Natural killer cell (primary cell): ENCODE measurements at regions not wholly inside any gene's neighbourhood (a gene's known extent, or its start where the extent isn't known, plus 50 kb on each side); places are given as distances from the start of the nearest gene placed in this dataset.
A peak's percentile ranks its signal among the peaks of the same experiment; 100 is the strongest.

Source experiments
- ATAC-seq, 3 donors: fragments of 150-1000 bp in 2 of 3; fragments of 200-7000 bp in 1 of 3; cut with Tn5 transposase; 1 replicate in 1 of 3; 2 replicates in 2 of 3; pipeline ENCODE4 v1.10.0; 2021; ENCODE audit warnings: mild to moderate bottlenecking in 2 of 3, moderate library complexity in 2 of 3
- DNase-seq, 2 donors: peaks; one replicate each; pipeline versions ENCODE4 v3.0.0 to v3.0.0-alpha.2; 2013 to 2021; ENCODE audit warnings: mixed read lengths in 1 of 2
- H3K27ac ChIP-seq: one replicate; pipeline ENCODE4 v1.5.1; 2013; ENCODE audit warnings: mild to moderate bottlenecking, low read length
- H3K27me3 ChIP-seq: one replicate; pipeline ENCODE4 v1.6.1; 2013; ENCODE audit warnings: low read length; ENCODE audit not compliant: control insufficient read depth, insufficient read depth
- H3K36me3 ChIP-seq: one replicate; pipeline ENCODE4 v1.6.1; 2013; ENCODE audit warnings: low read length; ENCODE audit not compliant: control insufficient read depth, insufficient read depth
- H3K4me1 ChIP-seq: one replicate; pipeline ENCODE4 v1.6.1; 2013; ENCODE audit warnings: low read length; ENCODE audit not compliant: control insufficient read depth, insufficient read depth
- H3K4me3 ChIP-seq: one replicate; pipeline ENCODE4 v1.5.1; 2013; ENCODE audit warnings: low read length
- H3K9me3 ChIP-seq: one replicate; pipeline ENCODE4 v1.6.1; 2013; ENCODE audit warnings: low read length; ENCODE audit not compliant: control insufficient read depth, insufficient read depth
- H3K27ac Mint-ChIP-seq, 2 donors: one replicate each; pipeline ENCODE4 v1.8.0; 2022; ENCODE audit warnings: mild to moderate bottlenecking in 2 of 2, mixed read lengths in 2 of 2, moderate library complexity in 1 of 2
- H3K27me3 Mint-ChIP-seq, 2 donors: one replicate each; pipeline ENCODE4 v1.8.0; 2022; ENCODE audit warnings: low read depth in 2 of 2, mixed read lengths in 2 of 2
- H3K36me3 Mint-ChIP-seq: one replicate; pipeline ENCODE4 v1.8.0; 2022; ENCODE audit warnings: mixed read lengths
- H3K4me1 Mint-ChIP-seq, 2 donors: one replicate each; pipeline ENCODE4 v1.8.0; 2022; ENCODE audit warnings: mixed read lengths in 2 of 2
- H3K4me3 Mint-ChIP-seq: one replicate; pipeline ENCODE4 v1.8.0; 2022; ENCODE audit warnings: mild to moderate bottlenecking, moderate library complexity, mixed read lengths
- H3K9me3 Mint-ChIP-seq, 2 donors: one replicate each; pipeline ENCODE4 v1.8.0; 2022; ENCODE audit warnings: mixed read lengths in 2 of 2
- WGBS: methylation state at CpG from one replicate; pipeline ENCODE4 v1.1.7; 2013; ENCODE audit warnings: missing lambda C conversion rate; ENCODE audit not compliant: insufficient coverage; 5-methylcytosine and 5-hydroxymethylcytosine counted together
- intact Hi-C: fragments of 100-400 bp; cut with micrococcal nuclease; formaldehyde crosslinking; loops from one replicate; pipeline ENCODE4 v1.14.2; 2022
- TF ChIP-seq, protein P1 (sequence below): fragments of 200-600 bp; IDR thresholded peaks from one replicate; pipeline ENCODE4 v1.8.0; 2022; ENCODE audit warnings: antibody characterized with exemption

DNA sequence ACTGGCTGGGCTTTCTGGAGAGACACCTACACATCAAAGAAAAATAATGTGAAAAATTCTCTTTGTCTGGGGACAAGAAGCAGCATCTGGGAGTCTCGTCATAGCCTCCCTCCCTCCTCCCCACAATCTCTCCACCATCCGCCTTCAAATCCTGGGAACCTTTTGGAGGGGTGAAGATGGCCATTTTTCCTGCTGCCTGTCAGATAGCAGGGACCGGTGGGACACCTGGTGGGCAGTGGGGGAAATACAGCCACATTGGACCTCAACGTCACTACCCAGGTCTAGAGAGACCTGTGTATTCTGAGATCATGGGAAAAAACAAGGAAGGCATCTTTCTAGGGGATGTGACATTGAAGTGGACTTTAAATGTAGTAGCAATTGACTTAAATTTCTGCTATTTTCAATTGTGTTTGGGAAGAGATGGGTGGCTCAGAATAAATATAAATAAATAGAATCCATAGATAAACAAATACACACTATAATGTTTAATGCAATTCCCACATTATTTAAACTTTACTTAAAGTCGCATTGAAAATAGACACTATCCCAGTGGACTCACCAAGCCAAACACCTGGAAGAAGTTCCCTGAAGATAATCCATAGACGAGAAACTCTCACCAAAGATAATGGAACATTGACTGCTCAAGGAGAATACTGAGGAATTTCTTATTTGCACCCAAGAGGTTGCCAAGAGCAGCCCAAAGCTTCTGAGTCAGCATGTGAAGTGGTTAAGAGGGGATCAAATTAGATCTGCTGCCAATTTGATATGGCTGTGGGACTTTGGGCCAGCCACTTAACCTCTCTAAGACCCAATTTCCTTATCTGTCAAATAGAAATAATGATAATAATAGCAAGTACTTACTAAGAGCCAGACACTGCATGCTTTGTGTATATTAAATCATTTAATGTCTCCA lies 147.6 kb upstream of the CAMK1G start:
- Histone ChIP-seq H3K27me3 (no peaks in the 10 kb centered on the region), H3K27ac (no peak overlapping the region), H3K4me3 (no peak overlapping the region), H3K9me3 (no peaks in the 10 kb centered on the region), H3K36me3 (no peaks in the 10 kb centered on the region), H3K4me1 (no peaks in the 10 kb centered on the region)
- Mint-ChIP-seq H3K9me3 (peaks cover 3 to 4% of the 10 kb centered on the region in 2 donors), H3K4me1 (no peaks in the 10 kb centered on the region), H3K4me3 (no peak overlapping the region), H3K27ac (no peak overlapping the region), H3K36me3 (no peaks in the 10 kb centered on the region), H3K27me3 (no peaks in the 10 kb centered on the region)
- 46% methylated on average over 4 of the region's 6 CpGs for WGBS
- TF ChIP-seq, protein P1, sequence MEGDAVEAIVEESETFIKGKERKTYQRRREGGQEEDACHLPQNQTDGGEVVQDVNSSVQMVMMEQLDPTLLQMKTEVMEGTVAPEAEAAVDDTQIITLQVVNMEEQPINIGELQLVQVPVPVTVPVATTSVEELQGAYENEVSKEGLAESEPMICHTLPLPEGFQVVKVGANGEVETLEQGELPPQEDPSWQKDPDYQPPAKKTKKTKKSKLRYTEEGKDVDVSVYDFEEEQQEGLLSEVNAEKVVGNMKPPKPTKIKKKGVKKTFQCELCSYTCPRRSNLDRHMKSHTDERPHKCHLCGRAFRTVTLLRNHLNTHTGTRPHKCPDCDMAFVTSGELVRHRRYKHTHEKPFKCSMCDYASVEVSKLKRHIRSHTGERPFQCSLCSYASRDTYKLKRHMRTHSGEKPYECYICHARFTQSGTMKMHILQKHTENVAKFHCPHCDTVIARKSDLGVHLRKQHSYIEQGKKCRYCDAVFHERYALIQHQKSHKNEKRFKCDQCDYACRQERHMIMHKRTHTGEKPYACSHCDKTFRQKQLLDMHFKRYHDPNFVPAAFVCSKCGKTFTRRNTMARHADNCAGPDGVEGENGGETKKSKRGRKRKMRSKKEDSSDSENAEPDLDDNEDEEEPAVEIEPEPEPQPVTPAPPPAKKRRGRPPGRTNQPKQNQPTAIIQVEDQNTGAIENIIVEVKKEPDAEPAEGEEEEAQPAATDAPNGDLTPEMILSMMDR, result no peak
- DNase-seq (peak in 1 of 2 donors; percentile 25), ATAC-seq (peak in 1 of 3 donors; percentile 50)
- intact Hi-C loops, result no loop called here

DNA sequence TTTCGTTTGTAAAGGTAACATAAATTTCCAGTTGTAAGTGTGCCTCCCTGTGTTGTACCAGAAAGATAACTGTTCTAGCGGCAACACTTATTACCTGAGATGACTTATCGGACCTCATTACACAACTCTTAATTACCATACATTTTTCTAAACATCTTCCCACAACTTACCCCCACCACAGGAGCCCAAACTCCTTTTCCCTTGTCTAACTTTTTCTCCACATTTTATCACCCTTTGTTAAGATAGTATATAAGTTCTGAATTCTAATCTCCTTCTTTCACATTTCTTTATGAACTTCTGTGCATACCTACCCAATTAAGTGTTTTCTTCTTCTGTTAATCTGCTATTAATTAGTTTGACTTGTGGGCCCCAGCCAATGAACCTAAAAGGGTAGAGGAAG lies 143.7 kb upstream of the CAMK1G start:
- peaks cover 3 to 4% of the 10 kb centered on the region in 2 donors for H3K9me3 Mint-ChIP-seq
- H3K36me3 Mint-ChIP-seq, result no peaks in the 10 kb centered on the region
- H3K27ac Mint-ChIP-seq, result no peak overlapping the region
- WGBS, result 96% methylated on average over 3 of the region's 3 CpGs
- Histone ChIP-seq H3K4me1 (no peaks in the 10 kb centered on the region), H3K27me3 (no peaks in the 10 kb centered on the region), H3K4me3 (no peak overlapping the region), H3K36me3 (no peaks in the 10 kb centered on the region), H3K9me3 (no peaks in the 10 kb centered on the region), H3K27ac (no peak overlapping the region)
- ATAC-seq (no peak), DNase-seq (no peak)
- H3K4me1 Mint-ChIP-seq, result no peaks in the 10 kb centered on the region
- H3K27me3 Mint-ChIP-seq, result peaks cover 0 to 6% of the 10 kb centered on the region in 2 donors
- TF ChIP-seq, protein P1, result no peak
- no peak overlapping the region for H3K4me3 Mint-ChIP-seq
- intact Hi-C loops, result no loop called here

DNA sequence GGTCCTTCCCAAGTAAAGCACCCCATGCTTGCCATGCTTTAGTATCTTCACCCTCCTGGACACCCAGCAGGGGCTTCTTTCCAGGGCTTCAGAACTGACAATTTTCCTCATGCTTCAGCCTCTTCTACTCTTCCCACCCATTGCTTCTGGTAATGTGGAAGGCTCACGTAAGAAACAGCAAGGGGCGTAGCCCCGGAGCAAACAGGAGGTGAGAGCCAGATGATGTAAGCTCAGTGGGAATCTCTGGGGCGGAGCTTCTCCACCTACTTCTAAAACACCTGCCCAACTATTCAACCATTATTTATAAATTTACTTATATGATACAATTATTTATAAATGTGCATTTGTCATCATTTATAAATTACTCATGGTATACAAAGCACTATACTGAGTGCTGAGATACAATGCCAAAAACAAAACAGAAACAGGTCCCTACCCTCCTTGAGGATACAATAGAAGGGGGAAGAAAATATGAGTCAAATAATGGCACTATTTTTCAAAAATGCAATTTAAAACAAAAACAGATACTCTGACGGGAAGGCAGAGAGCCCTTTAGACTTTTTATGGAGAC lies 140.1 kb upstream of the CAMK1G start:
- H3K36me3 ChIP-seq, result no peaks in the 10 kb centered on the region
- intact Hi-C loops, result no loop called here
- H3K4me1 ChIP-seq, result no peaks in the 10 kb centered on the region
- TF ChIP-seq, protein P1, result no peak
- DNase-seq (no peak), ATAC-seq (no peak)
- no CpG with 5 or more reads among the region's 5 CpGs for WGBS
- H3K4me3 Mint-ChIP-seq, result no peak overlapping the region
- H3K9me3 Mint-ChIP-seq, result peaks cover 3 to 4% of the 10 kb centered on the region in 2 donors
- no peak overlapping the region for H3K4me3 ChIP-seq
- H3K27me3 ChIP-seq, result no peaks in the 10 kb centered on the region
- H3K27ac ChIP-seq, result no peak overlapping the region
- H3K9me3 ChIP-seq, result no peaks in the 10 kb centered on the region
- H3K27ac Mint-ChIP-seq, result no peak overlapping the region
- no peaks in the 10 kb centered on the region for H3K4me1 Mint-ChIP-seq
- H3K27me3 Mint-ChIP-seq, result peaks cover 0 to 6% of the 10 kb centered on the region in 2 donors
- H3K36me3 Mint-ChIP-seq, result no peaks in the 10 kb centered on the region
